ENCODE measurements at regions not wholly inside any gene's neighbourhood (a gene's known extent, or its start where the extent isn't known, plus 50 kb on each side); places are given as distances from the start of the nearest gene placed in this dataset.

GRCh38 chr12:123100882-123101281, 50.0 kb downstream of the PITPNM2 start:
- DNase-seq = no peak
- Histone ChIP-seq H3K36me3 (no peaks in the 10 kb centered on the region), H3K4me3 (ENCODE audit: low read depth, low read length) (no peak overlapping the region), H3K4me1 (peaks cover 11% of the 10 kb centered on the region; the same call in 1 of the 2 replicates), H3K9me3 (no peaks in the 10 kb centered on the region), H3K27me3 (no peaks in the 10 kb centered on the region)
- TF ChIP-seq CTCF (IDR thresholded peaks at IDR 0.05; ENCODE audit: low read depth, low read length) = no peak

- H3K36me3 ChIP-seq = no peaks in the 10 kb centered on the region
- no peaks in the 10 kb centered on the region for H3K9me3 ChIP-seq
- TF ChIP-seq CTCF (IDR thresholded peaks at IDR 0.05; ENCODE audit: low read depth, low read length) = no peak
- H3K27me3 ChIP-seq = no peaks in the 10 kb centered on the region
- H3K4me1 ChIP-seq = peaks cover 11% of the 10 kb centered on the region
- DNase-seq = no peak
- H3K4me3 ChIP-seq (ENCODE audit: low read depth, low read length) = no peak overlapping the region
Observed at GRCh38 chr12:123100450-123100849, 50.4 kb downstream of the PITPNM2 start.

GRCh38 chr12:123099560-123100192, 51.2 kb downstream of the PITPNM2 start:
- H3K4me1 ChIP-seq = peaks cover 18% of the 10 kb centered on the region
- H3K4me3 ChIP-seq (ENCODE audit: low read depth, low read length) = no peak overlapping the region
- TF ChIP-seq CTCF (IDR thresholded peaks at IDR 0.05; ENCODE audit: low read depth, low read length) = no peak
- no peaks in the 10 kb centered on the region for H3K9me3 ChIP-seq
- H3K36me3 ChIP-seq = no peaks in the 10 kb centered on the region
- no peaks in the 10 kb centered on the region for H3K27me3 ChIP-seq
- peak; percentile 80 for DNase-seq

- H3K4me3 ChIP-seq (ENCODE audit: low read depth, low read length) = no peak overlapping the region
- H3K36me3 ChIP-seq = no peaks in the 10 kb centered on the region
- no peak for TF ChIP-seq CTCF (IDR thresholded peaks at IDR 0.05; ENCODE audit: low read depth, low read length)
- H3K27me3 ChIP-seq = no peaks in the 10 kb centered on the region
- DNase-seq = no peak
- H3K4me1 ChIP-seq = peaks cover 24% of the 10 kb centered on the region
- H3K9me3 ChIP-seq = no peaks in the 10 kb centered on the region
Observed at GRCh38 chr12:123098780-123099179, 52.1 kb downstream of the PITPNM2 start.

- no peak for DNase-seq
- Histone ChIP-seq H3K9me3 (no peaks in the 10 kb centered on the region), H3K4me3 (ENCODE audit: low read depth, low read length) (no peak overlapping the region), H3K36me3 (no peaks in the 10 kb centered on the region), H3K4me1 (peaks cover 24% of the 10 kb centered on the region), H3K27me3 (no peaks in the 10 kb centered on the region)
- TF ChIP-seq CTCF (IDR thresholded peaks at IDR 0.05; ENCODE audit: low read depth, low read length) = no peak
Observed at GRCh38 chr12:123097561-123098084, 53.3 kb downstream of the PITPNM2 start.

- H3K4me3 ChIP-seq (ENCODE audit: low read depth, low read length) = no peak overlapping the region
- H3K36me3 ChIP-seq = no peaks in the 10 kb centered on the region
- H3K4me1 ChIP-seq = peaks cover 24% of the 10 kb centered on the region
- H3K9me3 ChIP-seq = no peaks in the 10 kb centered on the region
- no peaks in the 10 kb centered on the region for H3K27me3 ChIP-seq
- no peak for TF ChIP-seq CTCF (IDR thresholded peaks at IDR 0.05; ENCODE audit: low read depth, low read length)
- DNase-seq = no peak
Observed at GRCh38 chr12:123096741-123097140, 54.1 kb downstream of the PITPNM2 start.

Data from BE2C (cell line).